ENCODE measurements at regions not wholly inside any gene's neighbourhood (a gene's known extent, or its start where the extent isn't known, plus 50 kb on each side); places are given as distances from the start of the nearest gene placed in this dataset.

- Mint-ChIP-seq H3K4me3 (no peak overlapping the region), H3K4me1 (no peaks in the 10 kb centered on the region), H3K36me3 (ENCODE audit: low read depth) (no peaks in the 10 kb centered on the region), H3K9me3 (peaks cover 13% of the 10 kb centered on the region), H3K27me3 (no peaks in the 10 kb centered on the region), H3K27ac (no peak overlapping the region)
- CTCF ChIA-PET, result no interaction called here
- no peak for DNase-seq
- POLR2A ChIA-PET, result no interaction called here
These were observed 1112.3 kb downstream of the DSC3 start for GRCh38 chr18:29930231-29930630.

GRCh38 chr18:29928081-29928480, 1114.5 kb downstream of the DSC3 start:
- ChIA-PET CTCF (no interaction called here), POLR2A (no interaction called here)
- DNase-seq, result no peak
- Mint-ChIP-seq H3K9me3 (peaks cover 17% of the 10 kb centered on the region), H3K27me3 (no peaks in the 10 kb centered on the region), H3K27ac (no peak overlapping the region), H3K36me3 (ENCODE audit: low read depth) (no peaks in the 10 kb centered on the region), H3K4me1 (no peaks in the 10 kb centered on the region), H3K4me3 (no peak overlapping the region)

DNA sequence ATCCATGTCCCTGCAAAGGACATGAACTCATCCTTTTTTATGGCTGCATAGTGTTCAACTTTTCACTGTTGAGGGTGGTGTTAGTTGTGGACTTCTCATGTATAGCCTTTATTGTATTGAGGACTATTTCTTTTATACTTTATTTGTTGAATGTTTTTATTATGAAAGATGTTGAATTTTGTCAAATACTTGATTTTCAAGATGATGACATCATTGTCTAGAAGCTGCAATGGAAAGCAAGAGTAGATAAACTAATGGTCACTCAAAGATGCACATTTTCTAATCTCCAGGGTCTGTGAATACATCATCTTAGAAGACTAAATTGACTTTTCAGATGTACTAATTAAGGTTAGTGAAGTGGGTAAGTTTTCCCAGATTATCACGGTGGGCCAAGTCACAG, 1117.0 kb downstream of the DSC3 start:
- Mint-ChIP-seq H3K9me3 (peaks cover 13% of the 10 kb centered on the region), H3K27me3 (no peaks in the 10 kb centered on the region), H3K4me1 (no peaks in the 10 kb centered on the region), H3K27ac (no peak overlapping the region), H3K36me3 (ENCODE audit: low read depth) (no peaks in the 10 kb centered on the region), H3K4me3 (no peak overlapping the region)
- POLR2A ChIA-PET, result no interaction called here
- CTCF ChIA-PET, result no interaction called here
- DNase-seq, result no peak

- Mint-ChIP-seq H3K9me3 (peaks cover 25% of the 10 kb centered on the region), H3K4me1 (no peaks in the 10 kb centered on the region), H3K27me3 (no peaks in the 10 kb centered on the region), H3K4me3 (no peak overlapping the region), H3K36me3 (ENCODE audit: low read depth) (no peaks in the 10 kb centered on the region), H3K27ac (no peak overlapping the region)
- no peak for DNase-seq
- CTCF ChIA-PET, result no interaction called here
- POLR2A ChIA-PET, result no interaction called here
These were observed 1130.2 kb downstream of the DSC3 start for GRCh38 chr18:29912351-29912750.

DNA sequence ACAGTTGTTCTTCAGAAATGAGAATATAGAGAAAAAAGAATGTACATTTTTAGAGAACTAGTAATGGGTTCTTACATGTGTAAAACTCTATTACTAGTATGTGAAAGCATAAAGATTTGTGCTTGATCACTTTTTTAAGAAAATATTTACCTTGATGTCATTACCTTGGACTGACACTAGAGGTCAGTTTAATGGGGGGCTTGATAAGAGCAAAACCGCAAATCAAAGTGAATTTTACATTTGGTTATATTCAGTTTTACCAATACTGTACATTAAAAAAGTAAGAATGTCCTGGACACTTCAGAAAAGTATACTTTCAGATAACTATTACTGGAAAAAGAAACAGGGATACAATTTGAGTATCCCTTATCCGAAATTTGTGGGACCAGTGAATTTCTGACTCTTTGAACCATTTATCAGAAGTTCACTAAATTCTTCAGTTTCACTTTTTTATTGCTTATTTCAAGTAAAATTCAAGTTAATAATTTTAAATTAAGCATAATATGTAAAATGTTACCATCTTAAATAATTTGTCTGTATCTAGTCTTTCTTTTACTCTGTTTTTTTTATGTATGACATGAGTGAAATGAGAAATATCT, 1149.5 kb downstream of the DSC3 start:
- ChIA-PET POLR2A (no interaction called here), CTCF (no interaction called here)
- Mint-ChIP-seq H3K27me3 (no peaks in the 10 kb centered on the region), H3K9me3 (peaks cover 8% of the 10 kb centered on the region), H3K4me3 (no peak overlapping the region), H3K36me3 (ENCODE audit: low read depth) (no peaks in the 10 kb centered on the region), H3K4me1 (no peaks in the 10 kb centered on the region), H3K27ac (no peak overlapping the region)
- no peak for DNase-seq

DNA sequence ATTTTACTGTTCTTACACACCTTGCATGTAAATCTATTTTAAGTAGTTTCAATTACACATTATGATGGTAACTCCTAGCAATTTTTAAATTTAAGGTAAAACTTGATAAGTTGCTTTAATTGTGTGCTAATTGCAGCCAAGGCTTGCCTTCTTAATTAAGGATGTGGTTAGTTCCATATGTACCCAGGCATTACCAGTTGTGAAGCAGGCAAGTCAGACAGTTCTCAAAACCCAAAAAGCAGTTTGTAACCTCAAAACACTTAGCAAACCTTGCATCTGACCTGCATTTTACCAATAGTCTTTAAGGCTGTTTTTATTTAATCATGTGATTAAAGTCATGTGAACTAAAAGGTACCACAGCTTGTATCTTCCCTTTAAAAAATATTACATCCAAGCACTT, 1159.4 kb downstream of the DSC3 start:
- H3K27me3 Mint-ChIP-seq, result no peaks in the 10 kb centered on the region
- no peak overlapping the region for H3K4me3 Mint-ChIP-seq
- H3K4me1 Mint-ChIP-seq, result no peaks in the 10 kb centered on the region
- ChIA-PET CTCF (no interaction called here), POLR2A (no interaction called here)
- no peak for DNase-seq
- peaks cover 6% of the 10 kb centered on the region for H3K9me3 Mint-ChIP-seq
- no peak overlapping the region for H3K27ac Mint-ChIP-seq
- H3K36me3 Mint-ChIP-seq (ENCODE audit: low read depth), result no peaks in the 10 kb centered on the region

DNA sequence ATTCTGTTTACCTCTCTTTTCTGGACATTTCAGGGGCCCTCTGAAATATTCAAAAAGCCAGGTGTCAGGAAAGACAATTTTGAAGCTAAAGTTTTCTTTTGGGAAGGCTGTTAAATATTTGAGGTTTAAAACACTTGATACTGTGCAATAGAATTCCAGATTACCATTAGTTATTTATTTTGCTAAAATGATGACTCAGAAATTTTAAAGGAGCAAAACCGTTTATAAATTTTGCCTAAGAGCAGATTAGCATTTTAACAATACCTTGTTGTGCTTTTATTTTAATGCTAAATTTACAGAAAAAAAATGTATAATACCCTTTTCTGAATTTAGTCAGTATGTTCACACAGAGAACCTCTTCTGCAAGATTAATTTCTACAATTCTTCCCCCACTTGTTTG, 1159.9 kb downstream of the DSC3 start:
- peaks cover 4% of the 10 kb centered on the region for H3K9me3 Mint-ChIP-seq
- no peak overlapping the region for H3K4me3 Mint-ChIP-seq
- no peak for DNase-seq
- CTCF ChIA-PET, result no interaction called here
- no peaks in the 10 kb centered on the region for H3K36me3 Mint-ChIP-seq (ENCODE audit: low read depth)
- no peak overlapping the region for H3K27ac Mint-ChIP-seq
- H3K4me1 Mint-ChIP-seq, result no peaks in the 10 kb centered on the region
- POLR2A ChIA-PET, result no interaction called here
- no peaks in the 10 kb centered on the region for H3K27me3 Mint-ChIP-seq

- ChIA-PET POLR2A (no interaction called here), CTCF (no interaction called here)
- H3K36me3 Mint-ChIP-seq (ENCODE audit: low read depth), result no peaks in the 10 kb centered on the region
- no peaks in the 10 kb centered on the region for H3K4me1 Mint-ChIP-seq
- no peak overlapping the region for H3K27ac Mint-ChIP-seq
- H3K4me3 Mint-ChIP-seq, result no peak overlapping the region
- peaks cover 8% of the 10 kb centered on the region for H3K9me3 Mint-ChIP-seq
- DNase-seq, result no peak
- H3K27me3 Mint-ChIP-seq, result no peaks in the 10 kb centered on the region
These were observed 1162.8 kb downstream of the DSC3 start for GRCh38 chr18:29879763-29880162.

GRCh38 chr18:29874519-29875098, 1167.9 kb downstream of the DSC3 start:
- no peak for DNase-seq
- no peak overlapping the region for H3K27ac Mint-ChIP-seq
- POLR2A ChIA-PET, result no interaction called here
- no peaks in the 10 kb centered on the region for H3K36me3 Mint-ChIP-seq (ENCODE audit: low read depth)
- H3K9me3 Mint-ChIP-seq, result peaks cover 8% of the 10 kb centered on the region
- H3K27me3 Mint-ChIP-seq, result no peaks in the 10 kb centered on the region
- no peaks in the 10 kb centered on the region for H3K4me1 Mint-ChIP-seq
- no peak overlapping the region for H3K4me3 Mint-ChIP-seq
- CTCF ChIA-PET, result interaction anchor here (1.2 kb wide), 1 partner anchor 16 kb away, joined by 3 read pairs; no protein-coding TSS in a partner anchor

DNA sequence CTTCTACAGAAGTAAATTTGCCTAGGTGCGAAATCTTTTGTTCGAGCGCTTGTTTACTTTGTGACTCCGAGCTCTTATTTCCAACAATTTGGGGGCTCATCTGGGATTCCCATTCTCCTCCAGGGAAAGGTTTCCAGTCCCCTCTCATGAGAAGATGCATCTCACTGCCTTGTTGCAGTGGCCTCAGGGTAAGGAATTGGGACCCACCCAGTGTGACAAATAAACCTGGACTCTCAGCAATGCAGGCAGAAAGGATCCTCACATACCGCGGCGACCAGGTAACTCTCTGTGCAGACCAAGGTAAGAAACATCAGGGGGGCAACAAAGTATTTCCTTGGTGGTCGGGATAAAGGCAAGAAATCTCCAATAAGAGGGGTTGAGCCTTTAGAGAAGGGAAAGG, 1169.3 kb downstream of the DSC3 start:
- no peak for DNase-seq
- H3K36me3 Mint-ChIP-seq (ENCODE audit: low read depth), result no peaks in the 10 kb centered on the region
- ChIA-PET CTCF (no interaction called here), POLR2A (no interaction called here)
- no peak overlapping the region for H3K4me3 Mint-ChIP-seq
- H3K27me3 Mint-ChIP-seq, result no peaks in the 10 kb centered on the region
- H3K4me1 Mint-ChIP-seq, result no peaks in the 10 kb centered on the region
- H3K9me3 Mint-ChIP-seq, result peaks cover 4% of the 10 kb centered on the region
- no peak overlapping the region for H3K27ac Mint-ChIP-seq

DNA sequence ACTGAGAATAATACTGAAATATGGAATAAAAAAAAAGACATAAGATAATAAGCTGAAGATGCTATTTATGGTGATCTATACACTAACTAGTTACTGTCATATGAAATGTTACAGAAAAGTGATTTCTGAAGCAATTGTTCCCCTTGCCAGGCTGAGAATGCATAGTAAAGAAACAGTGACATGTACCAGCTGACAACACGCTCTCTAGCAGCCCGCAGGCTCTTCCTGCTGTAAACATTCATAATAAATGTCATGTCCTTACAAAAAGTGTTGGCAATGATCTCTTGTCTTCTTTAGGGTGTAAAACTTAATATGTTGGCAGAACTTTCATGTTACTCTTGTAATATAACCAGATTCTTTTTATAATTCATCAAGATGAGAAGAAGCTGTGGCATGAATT, 1171.3 kb downstream of the DSC3 start:
- Mint-ChIP-seq H3K9me3 (no peaks in the 10 kb centered on the region), H3K27ac (no peak overlapping the region), H3K36me3 (ENCODE audit: low read depth) (no peaks in the 10 kb centered on the region), H3K27me3 (no peaks in the 10 kb centered on the region), H3K4me1 (no peaks in the 10 kb centered on the region), H3K4me3 (no peak overlapping the region)
- ChIA-PET CTCF (no interaction called here), POLR2A (no interaction called here)
- DNase-seq, result no peak

GRCh38 chr18:29862824-29863223, 1179.7 kb downstream of the DSC3 start:
- H3K4me1 Mint-ChIP-seq, result no peaks in the 10 kb centered on the region
- peaks cover 3% of the 10 kb centered on the region for H3K9me3 Mint-ChIP-seq
- no peaks in the 10 kb centered on the region for H3K27me3 Mint-ChIP-seq
- POLR2A ChIA-PET, result no interaction called here
- H3K27ac Mint-ChIP-seq, result no peak overlapping the region
- CTCF ChIA-PET, result no interaction called here
- no peaks in the 10 kb centered on the region for H3K36me3 Mint-ChIP-seq (ENCODE audit: low read depth)
- no peak for DNase-seq
- no peak overlapping the region for H3K4me3 Mint-ChIP-seq

GRCh38 chr18:29855637-29856036, 1186.9 kb downstream of the DSC3 start:
- CTCF ChIA-PET, result no interaction called here
- Mint-ChIP-seq H3K36me3 (ENCODE audit: low read depth) (no peaks in the 10 kb centered on the region), H3K27me3 (no peaks in the 10 kb centered on the region), H3K4me1 (no peaks in the 10 kb centered on the region), H3K27ac (no peak overlapping the region), H3K4me3 (no peak overlapping the region), H3K9me3 (peaks cover 9% of the 10 kb centered on the region)
- DNase-seq, result no peak
- POLR2A ChIA-PET, result no interaction called here

DNA sequence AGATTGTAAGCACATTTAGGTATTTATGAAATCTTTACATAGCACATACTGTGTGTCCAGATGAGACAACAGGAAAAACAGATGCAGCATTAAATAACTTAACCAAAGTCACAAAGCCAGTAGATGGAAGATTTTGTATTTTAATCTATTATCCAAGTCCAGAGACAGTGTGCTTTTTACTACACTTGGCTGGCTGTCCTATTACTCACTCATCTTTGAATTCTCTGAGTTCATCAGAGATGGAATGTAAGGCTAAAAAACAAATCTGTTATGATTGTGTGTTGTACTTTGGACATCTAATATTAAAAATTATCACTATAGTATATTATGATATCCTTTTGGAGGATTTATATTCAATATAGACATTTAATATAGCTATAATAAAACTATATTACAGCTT, 1189.4 kb downstream of the DSC3 start:
- ChIA-PET CTCF (no interaction called here), POLR2A (no interaction called here)
- Mint-ChIP-seq H3K4me3 (no peak overlapping the region), H3K27ac (no peak overlapping the region), H3K4me1 (no peaks in the 10 kb centered on the region), H3K36me3 (ENCODE audit: low read depth) (no peaks in the 10 kb centered on the region), H3K9me3 (peaks cover 8% of the 10 kb centered on the region), H3K27me3 (no peaks in the 10 kb centered on the region)
- DNase-seq, result no peak

DNA sequence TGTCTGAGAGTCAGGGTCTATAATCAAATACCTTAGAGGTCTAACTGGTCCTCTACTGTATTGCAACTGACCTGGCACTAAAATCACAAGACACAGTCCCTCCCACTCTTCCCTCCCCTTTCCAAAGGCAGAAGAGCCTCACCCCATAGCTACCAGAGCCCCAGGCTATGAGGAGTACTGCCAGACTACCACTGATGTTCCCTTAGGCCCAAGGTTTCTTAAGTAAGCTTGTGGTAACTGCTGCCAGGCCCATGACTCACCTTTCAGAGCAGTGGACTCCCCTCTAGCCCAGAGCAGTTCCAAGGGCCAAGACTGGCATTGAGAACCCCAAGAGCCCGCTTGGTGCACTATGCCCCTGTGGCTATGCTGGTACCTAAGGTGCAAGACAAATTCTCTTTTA, 1193.4 kb downstream of the DSC3 start:
- no peak for DNase-seq
- H3K4me3 Mint-ChIP-seq, result no peak overlapping the region
- H3K9me3 Mint-ChIP-seq, result peaks cover 7% of the 10 kb centered on the region
- CTCF ChIA-PET, result no interaction called here
- no peaks in the 10 kb centered on the region for H3K4me1 Mint-ChIP-seq
- H3K36me3 Mint-ChIP-seq (ENCODE audit: low read depth), result no peaks in the 10 kb centered on the region
- H3K27ac Mint-ChIP-seq, result no peak overlapping the region
- POLR2A ChIA-PET, result no interaction called here
- H3K27me3 Mint-ChIP-seq, result no peaks in the 10 kb centered on the region
